CD8-positive, alpha-beta memory T cell (primary cell): ENCODE measurements at regions not wholly inside any gene's neighbourhood (a gene's known extent, or its start where the extent isn't known, plus 50 kb on each side); places are given as distances from the start of the nearest gene placed in this dataset.

Experiments
- CTCF ChIA-PET: fragments of 350-600 bp; sonication (Branson Sonifier 250); formaldehyde crosslinking; loops from one replicate; lab custom pipeline; 2021; ENCODE audit warnings: antibody characterized with exemption; lab: Charles Lee
- POLR2A ChIA-PET: fragments of 350-600 bp; sonication (Branson Sonifier 250); formaldehyde crosslinking; loops from one replicate; lab custom pipeline; 2021; ENCODE audit warnings: antibody characterized with exemption; lab: Charles Lee
- DNase-seq, 5 donors: peaks; one replicate each; pipeline versions ENCODE4 v3.0.0 to v3.0.0-alpha.2; 2020 to 2022; ENCODE audit warnings: mixed read lengths in 1 of 5
- H3K27ac ChIP-seq: one replicate; pipeline ENCODE4 v1.7.0; 2013; ENCODE audit warnings: low read depth, mild to moderate bottlenecking, low read length, moderate library complexity
- H3K27me3 ChIP-seq: 2 replicates; pipeline ENCODE4 v1.7.0; 2013; ENCODE audit warnings: low read length, mild to moderate bottlenecking; ENCODE audit not compliant: insufficient read depth, poor library complexity, severe bottlenecking
- H3K36me3 ChIP-seq: 2 replicates; pipeline ENCODE4 v1.7.0; 2013; ENCODE audit warnings: mild to moderate bottlenecking, low read length, moderate library complexity; ENCODE audit not compliant: insufficient read depth
- H3K4me1 ChIP-seq: 2 replicates; pipeline ENCODE4 v1.7.0; 2013; ENCODE audit warnings: mild to moderate bottlenecking, low read length, moderate library complexity; ENCODE audit not compliant: insufficient read depth
- H3K4me3 ChIP-seq: 2 replicates; pipeline ENCODE4 v1.7.0; 2013; ENCODE audit warnings: mild to moderate bottlenecking, low read length
- H3K9me3 ChIP-seq: 2 replicates; pipeline ENCODE4 v1.7.0; 2013; ENCODE audit warnings: mild to moderate bottlenecking, low read length
- H3K27ac Mint-ChIP-seq, 8 donors: one replicate each; pipeline ENCODE4 v1.8.0; 2020 to 2021; ENCODE audit warnings: mixed read lengths in 8 of 8, mild to moderate bottlenecking in 6 of 8, inconsistent platforms in 3 of 8, moderate library complexity in 3 of 8
- H3K27me3 Mint-ChIP-seq, 2 donors: one replicate each; pipeline ENCODE4 v1.8.0; 2020 to 2021; ENCODE audit warnings: mixed read lengths in 2 of 2, mild to moderate bottlenecking in 1 of 2, moderate library complexity in 1 of 2
- H3K36me3 Mint-ChIP-seq, 3 donors: one replicate each; pipeline ENCODE4 v1.8.0; 2020 to 2021; ENCODE audit warnings: mixed read lengths in 3 of 3, inconsistent platforms in 1 of 3, mild to moderate bottlenecking in 1 of 3
- H3K4me1 Mint-ChIP-seq, 3 donors: one replicate each; pipeline ENCODE4 v1.8.0; 2020 to 2021; ENCODE audit warnings: mixed read lengths in 3 of 3, inconsistent platforms in 1 of 3, mild to moderate bottlenecking in 1 of 3
- H3K4me3 Mint-ChIP-seq, 7 donors: one replicate each; pipeline ENCODE4 v1.8.0; 2020 to 2021; ENCODE audit warnings: mixed read lengths in 7 of 7, mild to moderate bottlenecking in 6 of 7, moderate library complexity in 4 of 7, inconsistent platforms in 2 of 7
- H3K9me3 Mint-ChIP-seq, 5 donors: one replicate each; pipeline ENCODE4 v1.8.0; 2020 to 2022; ENCODE audit warnings: mixed read lengths in 5 of 5, mild to moderate bottlenecking in 3 of 5, moderate library complexity in 2 of 5, inconsistent platforms in 1 of 5

DNA sequence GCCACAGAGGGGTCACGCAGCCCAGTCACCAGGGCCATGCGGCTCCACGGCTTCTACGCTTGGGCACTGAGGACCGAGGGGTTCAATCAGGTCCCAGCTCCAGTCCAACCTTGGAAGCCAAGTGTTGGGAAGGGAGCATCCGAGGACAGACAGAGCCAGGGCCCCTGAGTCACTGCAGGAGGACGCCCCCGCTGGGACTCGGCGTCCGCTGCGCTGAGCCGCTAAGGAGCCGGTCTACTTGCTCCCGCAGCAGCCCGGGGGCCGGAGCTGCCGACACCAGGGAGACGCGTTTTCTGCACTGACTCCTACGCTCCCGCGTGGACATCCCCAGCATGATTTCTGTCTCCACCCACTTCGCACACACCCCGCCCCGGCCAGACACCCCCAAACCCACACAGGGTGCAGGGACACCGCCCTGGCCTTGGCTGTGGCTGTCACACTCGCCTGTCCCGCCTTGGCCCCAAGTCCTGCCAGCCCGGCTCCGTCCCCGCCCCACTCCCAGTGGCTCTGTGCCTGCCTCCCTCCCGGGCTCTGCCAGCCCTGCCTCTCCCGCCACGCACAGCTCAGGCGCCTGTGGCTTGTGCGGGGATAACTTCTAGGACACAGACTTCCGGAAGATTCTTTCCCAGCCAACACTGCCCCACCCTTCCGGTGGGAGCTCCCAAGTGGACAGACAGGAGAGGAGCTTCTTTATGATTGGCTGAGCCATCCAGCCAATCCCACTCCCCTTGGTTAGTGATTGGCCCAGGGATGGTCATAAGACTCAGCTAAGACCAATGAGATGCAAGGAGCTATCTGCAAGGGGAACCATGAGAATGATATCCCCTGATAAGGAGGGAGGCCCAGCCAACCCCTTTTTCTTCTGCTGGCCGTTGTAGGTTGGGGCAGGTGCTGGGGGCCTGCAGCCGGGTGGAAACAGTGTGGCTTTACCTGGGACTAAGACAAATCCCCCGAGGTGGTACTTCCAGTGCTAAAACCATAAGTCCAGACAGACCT, 118.9 kb upstream of the SFSWAP start:
- no peak overlapping the region for H3K4me3 Mint-ChIP-seq
- ChIA-PET POLR2A (no interaction called here), CTCF (no interaction called here)
- Histone ChIP-seq H3K9me3 (no peaks in the 10 kb centered on the region), H3K27me3 (no peaks in the 10 kb centered on the region), H3K36me3 (no peaks in the 10 kb centered on the region), H3K4me3 (no peak overlapping the region), H3K27ac (no peak overlapping the region), H3K4me1 (peaks cover 9% of the 10 kb centered on the region)
- H3K36me3 Mint-ChIP-seq: no peaks in the 10 kb centered on the region
- H3K4me1 Mint-ChIP-seq: peaks cover 12 to 13% (median 13%) of the 10 kb centered on the region in 3 donors
- no peaks in the 10 kb centered on the region for H3K27me3 Mint-ChIP-seq
- no peak for DNase-seq
- H3K9me3 Mint-ChIP-seq: no peaks in the 10 kb centered on the region
- H3K27ac Mint-ChIP-seq: no peak overlapping the region

DNA sequence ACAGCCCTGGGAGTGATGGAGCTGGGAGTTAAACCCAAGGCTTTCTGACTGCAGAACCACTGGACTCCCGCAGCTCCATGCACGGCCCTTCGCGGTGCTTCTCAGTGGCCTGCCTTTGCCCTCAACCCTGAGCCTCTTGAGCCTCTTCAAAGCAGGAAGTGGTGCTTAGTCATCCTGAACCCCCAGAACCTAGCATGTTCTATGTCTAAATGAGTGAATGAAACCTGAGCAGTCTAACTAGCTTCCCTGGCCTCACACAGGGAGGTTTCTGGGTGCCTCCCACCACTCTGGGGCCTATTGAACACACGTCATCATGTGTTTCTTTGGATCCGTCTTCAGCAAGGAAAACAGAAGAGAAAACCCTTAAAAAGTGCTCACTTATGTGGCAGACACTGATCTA, 117.9 kb upstream of the SFSWAP start:
- ChIA-PET POLR2A (no interaction called here), CTCF (no interaction called here)
- H3K9me3 ChIP-seq: no peaks in the 10 kb centered on the region
- DNase-seq: no peak
- H3K4me3 ChIP-seq: no peak overlapping the region
- no peaks in the 10 kb centered on the region for H3K36me3 ChIP-seq
- Mint-ChIP-seq H3K9me3 (no peaks in the 10 kb centered on the region), H3K4me1 (peaks cover 12 to 13% (median 13%) of the 10 kb centered on the region in 3 donors), H3K27ac (peak overlapping the region in 7 of 8 donors; percentile 49 to 91 (median 72)), H3K4me3 (peak overlapping the region in 2 of 7 donors; percentile 4 to 13), H3K36me3 (no peaks in the 10 kb centered on the region), H3K27me3 (no peaks in the 10 kb centered on the region)
- peaks cover 9% of the 10 kb centered on the region for H3K4me1 ChIP-seq
- H3K27ac ChIP-seq: no peak overlapping the region
- H3K27me3 ChIP-seq: no peaks in the 10 kb centered on the region

DNA sequence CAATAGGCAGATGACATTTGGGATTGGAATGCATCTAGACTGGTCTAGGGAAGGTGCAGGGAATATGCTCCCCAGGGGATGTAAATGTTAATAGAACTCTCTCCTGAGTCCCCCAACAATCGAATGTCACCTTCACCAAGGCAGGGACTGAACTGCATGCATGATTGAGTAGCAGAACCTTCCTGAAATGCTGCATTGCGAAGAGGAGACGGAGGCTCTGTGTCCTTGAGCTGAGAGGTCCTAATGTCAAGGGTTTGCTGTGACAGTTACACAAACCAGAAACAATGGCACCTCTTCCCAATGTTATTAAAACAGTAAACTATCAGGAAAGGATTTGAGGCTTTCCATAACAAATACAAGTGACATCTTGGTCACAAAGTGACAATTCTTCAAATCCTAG, 117.5 kb upstream of the SFSWAP start:
- ChIA-PET CTCF (interaction anchor here (0.7 kb wide), 1 partner anchor 11 kb away, joined by 3 read pairs; no protein-coding TSS in a partner anchor), POLR2A (no interaction called here)
- H3K27me3 Mint-ChIP-seq: no peaks in the 10 kb centered on the region
- H3K27me3 ChIP-seq: no peaks in the 10 kb centered on the region
- H3K4me3 ChIP-seq: no peak overlapping the region
- H3K9me3 Mint-ChIP-seq: no peaks in the 10 kb centered on the region
- H3K4me1 Mint-ChIP-seq: peaks cover 12 to 13% (median 13%) of the 10 kb centered on the region in 3 donors
- H3K36me3 ChIP-seq: no peaks in the 10 kb centered on the region
- H3K27ac Mint-ChIP-seq: peak overlapping the region in 6 of 8 donors; percentile 49 to 91 (median 75)
- no peaks in the 10 kb centered on the region for H3K36me3 Mint-ChIP-seq
- peaks cover 9% of the 10 kb centered on the region for H3K4me1 ChIP-seq
- DNase-seq: no peak
- H3K9me3 ChIP-seq: no peaks in the 10 kb centered on the region
- no peak overlapping the region for H3K4me3 Mint-ChIP-seq
- no peak overlapping the region for H3K27ac ChIP-seq

GRCh38 chr12:131596115-131596514, 114.8 kb upstream of the SFSWAP start:
- no peaks in the 10 kb centered on the region for H3K27me3 ChIP-seq
- Mint-ChIP-seq H3K4me3 (no peak overlapping the region), H3K9me3 (no peaks in the 10 kb centered on the region), H3K4me1 (peaks cover 21 to 24% (median 22%) of the 10 kb centered on the region in 3 donors), H3K36me3 (no peaks in the 10 kb centered on the region), H3K27ac (no peak overlapping the region), H3K27me3 (peaks cover 0 to under 1% of the 10 kb centered on the region in 2 donors)
- H3K4me3 ChIP-seq: no peak overlapping the region
- DNase-seq: no peak
- POLR2A ChIA-PET: no interaction called here
- H3K27ac ChIP-seq: no peak overlapping the region
- H3K36me3 ChIP-seq: no peaks in the 10 kb centered on the region
- H3K9me3 ChIP-seq: no peaks in the 10 kb centered on the region
- H3K4me1 ChIP-seq: peaks cover 9% of the 10 kb centered on the region
- CTCF ChIA-PET: no interaction called here

GRCh38 chr12:131597333-131597732, 113.6 kb upstream of the SFSWAP start:
- POLR2A ChIA-PET: no interaction called here
- no peaks in the 10 kb centered on the region for H3K36me3 Mint-ChIP-seq
- peaks cover 19 to 24% (median 21%) of the 10 kb centered on the region in 3 donors for H3K4me1 Mint-ChIP-seq
- Histone ChIP-seq H3K27me3 (no peaks in the 10 kb centered on the region), H3K36me3 (no peaks in the 10 kb centered on the region), H3K27ac (no peak overlapping the region), H3K9me3 (no peaks in the 10 kb centered on the region), H3K4me3 (no peak overlapping the region), H3K4me1 (peaks cover 9% of the 10 kb centered on the region)
- H3K4me3 Mint-ChIP-seq: no peak overlapping the region
- H3K9me3 Mint-ChIP-seq: no peaks in the 10 kb centered on the region
- peaks cover 0 to 1% of the 10 kb centered on the region in 2 donors for H3K27me3 Mint-ChIP-seq
- CTCF ChIA-PET: no interaction called here
- H3K27ac Mint-ChIP-seq: no peak overlapping the region
- no peak for DNase-seq

GRCh38 chr12:131598717-131599116, 112.2 kb upstream of the SFSWAP start:
- POLR2A ChIA-PET: no interaction called here
- H3K27me3 Mint-ChIP-seq: peaks cover 0 to 1% of the 10 kb centered on the region in 2 donors

DNA sequence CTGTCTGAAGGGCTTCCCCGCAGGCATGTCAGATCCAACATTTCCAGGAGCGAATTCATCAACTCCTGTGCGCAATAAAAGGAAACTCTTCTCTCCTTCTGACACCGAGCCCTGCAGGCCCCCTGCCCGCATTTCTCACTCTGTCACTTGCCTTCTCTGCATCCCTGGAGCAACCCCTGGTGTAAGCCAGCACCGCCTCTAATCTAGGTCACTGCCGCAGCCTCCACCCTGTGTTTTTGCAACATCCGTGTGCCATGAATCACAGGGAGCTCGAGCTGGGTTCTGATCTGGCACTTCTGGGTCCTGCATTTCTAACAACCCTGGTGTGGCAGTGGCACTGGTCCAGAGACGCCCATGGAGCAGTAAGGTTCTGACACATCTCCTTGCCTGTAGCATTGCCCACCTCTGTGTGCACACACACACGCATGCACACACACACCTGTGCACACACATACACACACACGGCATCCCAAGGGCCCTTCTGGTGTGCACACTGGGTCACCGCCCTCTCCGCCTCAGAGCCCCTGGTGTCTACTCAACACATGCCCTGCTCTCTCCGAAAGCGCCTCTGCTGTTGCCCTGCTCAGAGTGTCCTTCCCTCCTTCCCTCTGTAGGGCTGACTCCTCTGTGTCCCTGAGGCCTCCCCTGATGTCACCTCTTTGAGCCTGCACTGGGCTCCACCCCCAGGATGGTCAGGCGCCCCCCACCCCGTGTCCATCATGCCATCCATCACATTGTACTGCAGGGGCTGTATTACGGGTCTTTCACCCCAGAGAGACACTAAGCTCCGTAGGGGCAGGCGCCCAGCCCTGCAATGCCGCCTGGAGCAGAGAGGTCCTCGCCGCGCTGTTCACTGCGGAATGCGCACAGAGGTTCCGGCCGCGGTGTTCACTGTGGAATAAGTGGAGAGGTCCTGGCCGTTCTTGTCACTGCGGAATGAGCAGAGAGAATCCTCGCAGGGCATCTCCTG, 111.4 kb upstream of the SFSWAP start:
- Histone ChIP-seq H3K9me3 (no peaks in the 10 kb centered on the region), H3K4me1 (peaks cover 20% of the 10 kb centered on the region), H3K27ac (no peak overlapping the region), H3K27me3 (no peaks in the 10 kb centered on the region), H3K36me3 (no peaks in the 10 kb centered on the region), H3K4me3 (no peak overlapping the region)
- no peaks in the 10 kb centered on the region for H3K36me3 Mint-ChIP-seq
- peaks cover 0 to 1% of the 10 kb centered on the region in 2 donors for H3K27me3 Mint-ChIP-seq
- ChIA-PET CTCF (no interaction called here), POLR2A (no interaction called here)
- peaks cover 0 to 2% (median 0%) of the 10 kb centered on the region in 5 donors for H3K9me3 Mint-ChIP-seq
- peak overlapping the region in 2 of 7 donors; percentile 66 to 83 for H3K4me3 Mint-ChIP-seq
- peaks cover 29 to 34% (median 31%) of the 10 kb centered on the region in 3 donors for H3K4me1 Mint-ChIP-seq
- no peak for DNase-seq
- H3K27ac Mint-ChIP-seq: peak overlapping the region in 5 of 8 donors; percentile 22 to 77 (median 68)

More at GRCh38 chr12:131598717-131599116, 112.2 kb upstream of the SFSWAP start:
- Histone ChIP-seq H3K9me3 (no peaks in the 10 kb centered on the region), H3K27ac (no peak overlapping the region), H3K27me3 (no peaks in the 10 kb centered on the region), H3K4me1 (peaks cover 14% of the 10 kb centered on the region), H3K36me3 (no peaks in the 10 kb centered on the region), H3K4me3 (no peak overlapping the region)
- Mint-ChIP-seq H3K27ac (peak overlapping the region in 3 of 8 donors; percentile 46 to 68 (median 60)), H3K9me3 (peaks cover 0 to 2% (median 0%) of the 10 kb centered on the region in 5 donors), H3K4me3 (peak overlapping the region in 1 of 7 donors; percentile 5), H3K36me3 (no peaks in the 10 kb centered on the region), H3K4me1 (peaks cover 21 to 26% (median 23%) of the 10 kb centered on the region in 3 donors)
- CTCF ChIA-PET: no interaction called here
- peak in 1 of 5 donors; percentile 16 for DNase-seq
